HL-60 (cell line): ENCODE measurements at regions not wholly inside any gene's neighbourhood (a gene's known extent, or its start where the extent isn't known, plus 50 kb on each side); places are given as distances from the start of the nearest gene placed in this dataset.

Experiments
- DNase-seq, 2 experiments: peaks; one replicate each; pipeline ENCODE4 v3.0.0-alpha.2; 2010 to 2020; ENCODE audit warnings: low read depth in 1 of 2, low spot score in 1 of 2
- H3K27ac ChIP-seq: fragments of 250-450 bp; sonication (Bioruptor Pico); replicated peaks from 2 replicates; pipeline ENCODE4 v1.5.1; 2020; ENCODE audit warnings: mild to moderate bottlenecking, moderate library complexity
- H3K27me3 ChIP-seq: fragments of 250-450 bp; sonication (Bioruptor Pico); 2 replicates; pipeline ENCODE4 v1.5.1; 2021; ENCODE audit warnings: mild to moderate bottlenecking, moderate library complexity; ENCODE audit not compliant: insufficient read depth, poor library complexity, severe bottlenecking
- H3K4me3 ChIP-seq: replicated peaks from 2 replicates; pipeline ENCODE4 v1.5.1; 2011; ENCODE audit warnings: mild to moderate bottlenecking, control low read depth, low read length; ENCODE audit not compliant: insufficient read depth
- CTCF ChIP-seq: IDR thresholded peaks from one replicate; pipeline ENCODE4 v1.5.1; 2011; ENCODE audit warnings: low read length, control low read depth, inconsistent platforms; ENCODE audit not compliant: insufficient read depth
- GABPA ChIP-seq: IDR thresholded peaks from 2 replicates; pipeline ENCODE4 v1.6.1; 2012; ENCODE audit warnings: low read depth
- POLR2AphosphoS5 ChIP-seq: IDR thresholded peaks from 2 replicates; pipeline ENCODE4 v1.6.1; 2012; ENCODE audit warnings: low read depth
- REST ChIP-seq: IDR thresholded peaks from 2 replicates; pipeline ENCODE4 v1.6.1; 2012; ENCODE audit warnings: low read depth; ENCODE audit not compliant: insufficient replicate concordance
- SPI1 ChIP-seq: IDR thresholded peaks from 2 replicates; pipeline ENCODE4 v1.6.1; 2012; ENCODE audit warnings: low read depth, mild to moderate bottlenecking, borderline replicate concordance

GRCh38 chr12:17278946-17279345, 673.0 kb upstream of the LMO3 start:
- H3K27ac ChIP-seq = no peak overlapping the region
- no peak for DNase-seq
- TF ChIP-seq GABPA = no peak
- no peak for TF ChIP-seq REST
- TF ChIP-seq SPI1 = no peak
- no peak for TF ChIP-seq POLR2AphosphoS5
- TF ChIP-seq CTCF = no peak
- H3K27me3 ChIP-seq = no peaks in the 10 kb centered on the region
- no peak overlapping the region for H3K4me3 ChIP-seq

- Histone ChIP-seq H3K27me3 (no peaks in the 10 kb centered on the region), H3K4me3 (no peak overlapping the region), H3K27ac (no peak overlapping the region)
- TF ChIP-seq GABPA (no peak), REST (no peak), POLR2AphosphoS5 (no peak), SPI1 (no peak), CTCF (no peak)
- DNase-seq = no peak
These were observed 670.2 kb upstream of the LMO3 start for GRCh38 chr12:17276196-17276595.

- no peak overlapping the region for H3K27ac ChIP-seq
- no peak for DNase-seq
- H3K4me3 ChIP-seq = no peak overlapping the region
- no peak for TF ChIP-seq REST
- no peak for TF ChIP-seq SPI1
- TF ChIP-seq GABPA = no peak
- no peak for TF ChIP-seq POLR2AphosphoS5
- TF ChIP-seq CTCF = no peak
- H3K27me3 ChIP-seq = no peaks in the 10 kb centered on the region
These were observed 660.9 kb upstream of the LMO3 start for GRCh38 chr12:17266856-17267255.
